Pancreas (tissue), 10 donors: ENCODE measurements at regions not wholly inside any gene's neighbourhood (a gene's known extent, or its start where the extent isn't known, plus 50 kb on each side); places are given as distances from the start of the nearest gene placed in this dataset.
"Not testable (repeated sequence)": the region's sequence is repeated elsewhere in the genome, so short reads cannot be mapped to it uniquely, and the experiment has no call there.

ENCODE experiments used
- ATAC-seq, 4 donors: fragments of 200-7000 bp; cut with Tn5 transposase; one replicate each; pipeline versions ENCODE4 v1.8.0 to v1.9.1; 2020; ENCODE audit warnings: mild to moderate bottlenecking in 4 of 4, moderate library complexity in 4 of 4
- DNase-seq, 6 donors: peaks; one replicate each; pipeline ENCODE4 v3.0.0-alpha.2; 2020
- FAIRE-seq: peaks from 2 replicates; lab custom pipeline; 2012; peaks lifted over from hg19 to GRCh38; lab: Jason Lieb, UNC
- H3K27ac ChIP-seq, 4 donors: fragments of 200-600 bp; sonication (generic); 1 replicate in 3 of 4; 2 replicates in 1 of 4; pipeline versions ENCODE4 v1.5.0 to v1.8.0; 2020
- H3K27me3 ChIP-seq, 4 donors: fragments of 200-600 bp; one replicate each; pipeline ENCODE4 v1.8.0; 2021
- H3K36me3 ChIP-seq, 3 donors: fragments of 200-600 bp; sonication (generic) in 1 of 3; one replicate each; pipeline versions ENCODE4 v1.5.0 to v1.8.0; 2020 to 2021
- H3K4me1 ChIP-seq, 3 donors: fragments of 200-600 bp; one replicate each; pipeline ENCODE4 v1.8.0; 2021
- H3K4me3 ChIP-seq, 4 donors: fragments of 200-600 bp; sonication (generic) in 2 of 4; one replicate each; pipeline versions ENCODE4 v1.5.0 to v1.8.0; 2020 to 2021
- H3K9me3 ChIP-seq, 4 donors: fragments of 200-600 bp; one replicate each; pipeline ENCODE4 v1.8.0; 2021
- WGBS, 2 donors: extraction: QIAGEN DNeasy Blood & Tissue Kit; methylation state at CpG; one replicate each; pipeline ENCODE4 v1.1.7; 2013; 5-methylcytosine and 5-hydroxymethylcytosine counted together
- intact Hi-C, 3 donors: fragments of 100-400 bp; cut with DNase I; formaldehyde crosslinking; loops; one replicate each; pipeline versions ENCODE4 v1.11.1 to v1.14.2; 2022
- donor health status: healthy with polysubstance abuse.
- donor health status: DM: no; HTN: no; CAD: no; lungs with moderate emphysema.
- donor health status: DM: no; HTN: no; CAD: no.
- donor health status: control.
- donor health status: control.
- donor health status: Bipolar disorder and iron deficiency.
- donor health status: DM: yes; HTN: yes; CAD: no.
- donor health status: DM: no; HTN: no; CAD: no.
- donor health status: DM: no; HTN: no; CAD: no.
- donor health status: DM: yes; HTN: yes; CAD: no.

DNA sequence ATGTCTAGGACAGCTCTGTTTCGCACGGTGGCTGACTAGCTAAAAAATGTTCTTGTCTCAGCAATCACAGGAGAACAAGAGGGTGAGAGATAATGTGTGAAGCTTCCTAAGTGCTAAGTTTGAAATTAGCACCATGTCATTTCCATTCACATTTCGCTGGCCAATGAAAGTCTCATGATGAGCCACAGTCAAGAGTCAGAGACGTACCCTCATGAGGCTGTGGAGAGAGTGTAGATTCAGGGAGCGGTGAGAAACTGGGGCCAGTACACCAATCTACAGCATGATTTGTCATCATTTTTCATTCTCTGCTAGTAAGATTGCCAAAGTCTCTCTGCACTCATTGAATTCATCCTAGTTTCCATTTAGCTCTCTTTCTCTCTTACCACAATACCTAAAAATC, 98.1 kb downstream of the FAM72C start:
- H3K27ac ChIP-seq, H3K27me3 ChIP-seq, H3K4me1 ChIP-seq, ATAC-seq, H3K4me3 ChIP-seq, intact Hi-C loops, H3K36me3 ChIP-seq, FAIRE-seq, H3K9me3 ChIP-seq, DNase-seq: not testable (repeated sequence)
- WGBS, 2 donors: 58 to 73% methylated on average over 2 to 3 of the region's 5 CpGs

GRCh38 chr1:143870388-143870787, 101.4 kb downstream of the FAM72C start:
- intact Hi-C loops, FAIRE-seq: not testable (repeated sequence)
- 100% methylated on average over 1 of the region's 1 CpG; no CpG with 5 or more reads in 1 of the 2 donors for WGBS, 2 donors

DNA sequence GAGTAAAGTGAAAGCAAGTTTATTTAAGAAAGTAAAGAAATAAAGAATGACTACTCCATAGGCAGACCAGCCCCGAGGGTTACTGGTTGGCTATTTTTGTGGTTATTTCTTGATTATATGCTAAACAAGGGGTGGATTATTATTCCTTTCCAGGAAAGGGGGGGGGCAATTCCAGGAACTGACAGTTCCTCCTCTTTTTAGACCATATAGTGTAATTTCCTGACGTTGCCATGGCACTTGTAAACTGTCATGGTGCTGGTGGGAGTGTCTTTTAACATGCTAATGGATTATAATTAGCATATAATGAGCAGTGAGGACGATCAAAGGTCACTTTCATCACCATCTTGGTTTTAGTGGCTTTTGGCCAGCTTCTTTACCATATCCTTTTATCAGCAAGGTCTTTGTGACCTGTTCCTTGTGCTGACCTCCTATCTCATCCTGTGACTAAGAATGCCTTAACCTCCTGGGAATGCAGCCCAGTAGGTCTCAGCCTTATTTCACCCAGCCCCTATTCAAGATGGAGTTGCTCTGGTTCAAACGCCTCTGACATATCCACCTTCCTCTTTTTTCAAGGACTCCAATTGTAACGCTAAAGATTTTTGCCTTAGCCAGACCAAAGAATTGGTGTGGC, 104.1 kb downstream of the FAM72C start:
- ATAC-seq, H3K4me3 ChIP-seq, DNase-seq, H3K36me3 ChIP-seq, H3K27ac ChIP-seq, H3K27me3 ChIP-seq, H3K4me1 ChIP-seq, intact Hi-C loops, FAIRE-seq, H3K9me3 ChIP-seq: not testable (repeated sequence)
- WGBS, 2 donors: 14 to 31% methylated on average over 3 of the region's 5 CpGs

More at GRCh38 chr1:143870388-143870787, 101.4 kb downstream of the FAM72C start:
- H3K27ac ChIP-seq, H3K36me3 ChIP-seq, H3K4me1 ChIP-seq, H3K27me3 ChIP-seq, DNase-seq, H3K9me3 ChIP-seq, H3K4me3 ChIP-seq, ATAC-seq: not testable (repeated sequence)

- 42 to 56% methylated on average over 1 of the region's 1 CpG for WGBS, 2 donors
- intact Hi-C loops, FAIRE-seq, H3K9me3 ChIP-seq, H3K36me3 ChIP-seq, H3K27ac ChIP-seq, H3K4me1 ChIP-seq, H3K4me3 ChIP-seq, DNase-seq, H3K27me3 ChIP-seq: not testable (repeated sequence)
- ATAC-seq: peak in 1 of 4 donors; percentile 31
Measured at GRCh38 chr1:143863901-143864520, 107.8 kb downstream of the FAM72C start.

DNA sequence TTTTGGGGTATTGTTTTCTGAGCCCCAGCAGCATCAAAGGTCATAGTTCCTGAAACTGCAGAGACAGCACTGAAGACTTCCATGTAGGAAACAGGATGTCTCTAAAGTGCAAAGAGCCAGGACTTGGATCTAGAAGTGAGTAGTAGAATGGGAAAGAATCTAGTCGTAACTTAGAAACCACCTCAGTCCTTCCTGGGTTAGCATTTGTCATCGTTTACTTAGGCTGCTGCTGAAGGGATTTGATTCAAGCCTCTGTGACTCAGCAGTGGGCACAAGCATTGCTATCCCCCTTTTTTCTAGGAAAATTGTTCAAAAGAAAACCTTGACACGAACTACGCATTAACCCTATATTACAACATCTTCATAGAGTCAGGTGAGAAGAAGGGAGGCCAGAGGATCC, 109.1 kb downstream of the FAM72C start:
- intact Hi-C loops: not testable (repeated sequence)

DNA sequence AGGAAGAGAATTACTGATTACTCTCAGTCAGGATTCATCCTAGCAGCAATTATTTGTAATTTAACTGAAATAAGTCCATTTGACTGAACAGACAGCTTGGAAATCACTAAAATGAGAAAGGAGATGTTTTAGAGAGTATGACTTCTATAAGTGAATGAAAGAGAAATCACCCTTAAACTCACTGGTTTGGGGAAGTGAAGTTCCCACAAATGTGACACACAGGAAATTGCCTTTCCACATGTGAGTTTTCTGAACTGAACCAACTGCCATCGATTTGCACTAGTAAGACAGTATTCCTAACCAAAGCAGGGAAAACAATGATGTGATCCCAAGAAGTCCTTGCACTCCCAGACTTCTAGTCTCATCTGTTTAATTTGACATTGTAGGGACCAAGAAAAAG, 110.5 kb downstream of the FAM72C start:
- H3K4me1 ChIP-seq, intact Hi-C loops, FAIRE-seq, DNase-seq, H3K4me3 ChIP-seq, H3K36me3 ChIP-seq, H3K27me3 ChIP-seq, H3K27ac ChIP-seq, H3K9me3 ChIP-seq: not testable (repeated sequence)
- peak in 1 of 4 donors; percentile 26 for ATAC-seq
- WGBS, 2 donors: no CpG with 5 or more reads among the region's 1 CpG

More for the DNA sequence above, 109.1 kb downstream of the FAM72C start:
- not testable (repeated sequence) for DNase-seq, H3K27me3 ChIP-seq, H3K27ac ChIP-seq, H3K9me3 ChIP-seq, ATAC-seq, H3K36me3 ChIP-seq, H3K4me1 ChIP-seq, H3K4me3 ChIP-seq, FAIRE-seq
- 36 to 44% methylated on average over 3 to 4 of the region's 4 CpGs for WGBS, 2 donors

GRCh38 chr1:143855867-143856266, 115.9 kb downstream of the FAM72C start:
- DNase-seq, intact Hi-C loops, H3K27me3 ChIP-seq, ATAC-seq, FAIRE-seq, H3K4me3 ChIP-seq, H3K36me3 ChIP-seq, H3K9me3 ChIP-seq, H3K27ac ChIP-seq, H3K4me1 ChIP-seq: not testable (repeated sequence)
- WGBS, 2 donors: no CpG with 5 or more reads among the region's 1 CpG

DNA sequence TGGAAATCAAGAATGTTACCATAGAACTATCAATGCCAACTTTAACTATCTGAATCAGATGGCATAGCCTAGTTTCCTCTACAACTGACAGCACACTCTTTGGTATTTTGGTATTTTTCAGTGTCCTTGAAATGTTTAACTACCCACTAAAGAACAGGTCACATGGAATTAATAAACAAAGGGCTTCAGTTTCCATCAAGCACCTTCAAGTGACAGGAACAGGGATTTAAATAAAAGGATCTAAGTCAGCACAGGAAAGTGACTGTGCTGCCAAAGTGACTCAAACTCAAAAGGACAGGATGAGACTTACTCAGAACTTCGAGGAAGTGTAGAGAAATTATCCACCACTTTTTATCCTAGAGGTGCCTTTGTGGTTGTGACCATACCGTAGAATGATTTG, 117.7 kb downstream of the FAM72C start:
- H3K36me3 ChIP-seq, FAIRE-seq, ATAC-seq, H3K9me3 ChIP-seq, H3K4me1 ChIP-seq, H3K27me3 ChIP-seq, intact Hi-C loops, DNase-seq, H3K27ac ChIP-seq, H3K4me3 ChIP-seq: not testable (repeated sequence)
- 75% methylated on average over 1 of the region's 2 CpGs; no CpG with 5 or more reads in 1 of the 2 donors for WGBS, 2 donors

GRCh38 chr1:143850637-143851036, 121.1 kb downstream of the FAM72C start:
- 76 to 77% methylated on average over 2 of the region's 2 CpGs for WGBS, 2 donors
- H3K4me3 ChIP-seq, H3K27me3 ChIP-seq, H3K36me3 ChIP-seq, ATAC-seq, H3K27ac ChIP-seq, H3K4me1 ChIP-seq, intact Hi-C loops, H3K9me3 ChIP-seq, DNase-seq: not testable (repeated sequence)
- FAIRE-seq: peak; percentile 51

- H3K27ac ChIP-seq, H3K4me3 ChIP-seq, H3K9me3 ChIP-seq, H3K36me3 ChIP-seq, ATAC-seq, FAIRE-seq, H3K27me3 ChIP-seq, DNase-seq, H3K4me1 ChIP-seq, intact Hi-C loops: not testable (repeated sequence)
Measured at GRCh38 chr1:143848859-143849258, 122.9 kb downstream of the FAM72C start.

- DNase-seq, ATAC-seq, H3K27ac ChIP-seq, H3K9me3 ChIP-seq, H3K4me1 ChIP-seq, intact Hi-C loops, FAIRE-seq, H3K36me3 ChIP-seq, H3K4me3 ChIP-seq, H3K27me3 ChIP-seq: not testable (repeated sequence)
- WGBS, 2 donors: no CpG with 5 or more reads among the region's 1 CpG
Measured at GRCh38 chr1:143845193-143845592, 126.6 kb downstream of the FAM72C start.

DNA sequence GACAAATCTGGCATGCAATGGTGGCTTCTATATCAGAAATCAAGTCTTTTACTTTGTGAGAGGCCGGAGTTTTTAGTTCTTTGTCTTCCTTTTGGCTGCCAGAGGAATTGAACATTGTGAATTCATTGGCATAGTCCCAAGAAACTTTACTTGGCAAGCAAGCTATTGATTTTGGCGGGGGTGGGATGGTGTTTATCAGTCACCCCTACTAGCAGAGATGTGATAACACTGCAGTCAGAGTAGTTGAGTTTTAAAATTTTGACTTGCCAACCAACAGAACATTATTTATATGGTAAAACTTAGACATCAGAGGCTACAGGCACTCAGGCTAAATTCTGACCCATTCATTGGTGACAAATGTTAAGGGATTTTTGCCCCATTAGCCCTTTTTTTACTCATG, 129.7 kb downstream of the FAM72C start:
- DNase-seq, H3K4me3 ChIP-seq, H3K27me3 ChIP-seq, H3K9me3 ChIP-seq, H3K4me1 ChIP-seq, H3K36me3 ChIP-seq, H3K27ac ChIP-seq, FAIRE-seq, intact Hi-C loops: not testable (repeated sequence)
- 11 to 12% methylated on average over 1 of the region's 2 CpGs for WGBS, 2 donors
- peak in 2 of 4 donors; percentile 55 to 56 for ATAC-seq
